ENCODE measurements at regions not wholly inside any gene's neighbourhood (a gene's known extent, or its start where the extent isn't known, plus 50 kb on each side); places are given as distances from the start of the nearest gene placed in this dataset.

GRCh38 chr9:99559776-99560175 lies 261.9 kb upstream of the NR4A3 start:
- no peak for DNase-seq

- DNase-seq, result no peak
These were observed 261.1 kb upstream of the NR4A3 start for GRCh38 chr9:99560561-99560960.

- no peak for DNase-seq
These were observed 260.2 kb upstream of the NR4A3 start for GRCh38 chr9:99561509-99561917.

GRCh38 chr9:99561961-99562565 lies 259.6 kb upstream of the NR4A3 start:
- DNase-seq, result no peak

- DNase-seq, result no peak
These were observed 258.3 kb upstream of the NR4A3 start for GRCh38 chr9:99563364-99563763.

- DNase-seq, result no peak
These were observed 256.5 kb upstream of the NR4A3 start for GRCh38 chr9:99565203-99565602.

GRCh38 chr9:99567436-99567835 lies 254.2 kb upstream of the NR4A3 start:
- DNase-seq, result no peak

GRCh38 chr9:99569840-99570239 lies 251.8 kb upstream of the NR4A3 start:
- no peak for DNase-seq

- DNase-seq, result no peak
These were observed 249.1 kb upstream of the NR4A3 start for GRCh38 chr9:99572567-99572966.

GRCh38 chr9:99573085-99573484 lies 248.6 kb upstream of the NR4A3 start:
- DNase-seq, result no peak

- DNase-seq, result no peak
These were observed 247.8 kb upstream of the NR4A3 start for GRCh38 chr9:99573886-99574285.

- no peak for DNase-seq
These were observed 245.7 kb upstream of the NR4A3 start for GRCh38 chr9:99576002-99576401.

GRCh38 chr9:99576876-99577275 lies 244.8 kb upstream of the NR4A3 start:
- DNase-seq, result no peak

- DNase-seq, result no peak
These were observed 244.3 kb upstream of the NR4A3 start for GRCh38 chr9:99577351-99577750.

GRCh38 chr9:99578666-99579065 lies 243.0 kb upstream of the NR4A3 start:
- DNase-seq, result no peak

- no peak for DNase-seq
These were observed 241.7 kb upstream of the NR4A3 start for GRCh38 chr9:99579964-99580363.

- DNase-seq, result no peak
These were observed 238.9 kb upstream of the NR4A3 start for GRCh38 chr9:99582814-99583213.

- DNase-seq, result no peak
These were observed 233.4 kb upstream of the NR4A3 start for GRCh38 chr9:99588299-99588698.

- DNase-seq, result no peak
These were observed 232.9 kb upstream of the NR4A3 start for GRCh38 chr9:99588747-99589146.

GRCh38 chr9:99590410-99590809 lies 231.3 kb upstream of the NR4A3 start:
- DNase-seq, result no peak

- no peak for DNase-seq
These were observed 230.8 kb upstream of the NR4A3 start for GRCh38 chr9:99590840-99591239.

- DNase-seq, result no peak
These were observed 229.9 kb upstream of the NR4A3 start for GRCh38 chr9:99591770-99592169.

- DNase-seq, result no peak
These were observed 228.7 kb upstream of the NR4A3 start for GRCh38 chr9:99592834-99593574.

- peak; percentile 37 for DNase-seq
These were observed 228.1 kb upstream of the NR4A3 start for GRCh38 chr9:99593610-99594009.
